ENCODE measurements at regions not wholly inside any gene's neighbourhood (a gene's known extent, or its start where the extent isn't known, plus 50 kb on each side); places are given as distances from the start of the nearest gene placed in this dataset.

DNA sequence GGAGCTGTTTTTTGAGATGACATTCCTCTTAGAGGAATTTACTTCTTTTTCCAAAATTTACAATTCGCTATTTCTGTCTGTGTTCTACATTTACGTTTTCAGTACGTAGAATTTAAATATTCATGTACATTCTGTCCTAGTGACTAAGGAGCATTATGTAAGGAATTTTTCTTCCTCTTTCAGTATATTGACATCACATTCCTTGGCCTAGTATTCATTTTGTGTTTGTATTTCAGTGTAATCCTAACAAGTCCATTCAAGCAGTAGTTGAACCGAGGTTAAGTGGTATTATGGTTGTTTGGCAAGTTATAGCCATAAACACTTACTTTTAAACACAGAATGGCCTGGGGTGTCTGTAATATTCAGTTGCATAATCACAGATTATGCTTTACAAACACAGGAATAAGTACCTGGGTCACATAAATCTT lies 465.2 kb downstream of the PCNX1 start:
- H3K36me3 Mint-ChIP-seq (ENCODE audit: insufficient read depth in 1 of 3, low read depth in 3 of 3), result peaks cover 11 to 24% (median 13%) of the 10 kb centered on the region in 3 experiments
- no peak overlapping the region for H3K18ac ChIP-seq (ENCODE audit: insufficient read length, low read depth, low read length)

More for the DNA sequence above, 465.2 kb downstream of the PCNX1 start:
- no peak overlapping the region for H3K27ac ChIP-seq (ENCODE audit: insufficient read length, low read depth, low read length)
- H3K4me1 ChIP-seq (ENCODE audit: insufficient read depth, low read length), result 0 out of 2 replicates have a peak, but pooled peaks cover 2% of the 10 kb centered on the region
- Mint-ChIP-seq H3K4me1 (peaks cover 6 to 7% of the 10 kb centered on the region in 2 experiments; a peak in 2 of 4 replicates), H3K4me3 (no peak overlapping the region), H3K27ac (peak overlapping the region in 1 of 3 experiments; percentile 21; a peak in 1 of 7 replicates), H3K27me3 (ENCODE audit: low read depth) (no peaks in the 10 kb centered on the region), H3K9me3 (peaks cover 19 to 21% of the 10 kb centered on the region in 2 experiments)
- H2BK120ac ChIP-seq (ENCODE audit: low read depth, low read length, poor library complexity, severe bottlenecking), result no peak overlapping the region
- H4K20me1 ChIP-seq (ENCODE audit: control insufficient read depth, insufficient read depth, insufficient read length), result no peaks in the 10 kb centered on the region
- H2BK5ac ChIP-seq (ENCODE audit: insufficient read length, low read length), result no peak overlapping the region
- H3K27me3 ChIP-seq (ENCODE audit: insufficient read depth, low read length), result no peaks in the 10 kb centered on the region
- H3K23me2 ChIP-seq (ENCODE audit: insufficient read length, low read depth, low read length, poor library complexity, severe bottlenecking), result no peaks in the 10 kb centered on the region
- H2BK20ac ChIP-seq (ENCODE audit: low read depth, low read length, poor library complexity, severe bottlenecking), result no peak overlapping the region
- H4K8ac ChIP-seq (replicated peaks; ENCODE audit: insufficient read length, low read depth, low read length), result no peak overlapping the region
- TF ChIP-seq, protein P1, sequence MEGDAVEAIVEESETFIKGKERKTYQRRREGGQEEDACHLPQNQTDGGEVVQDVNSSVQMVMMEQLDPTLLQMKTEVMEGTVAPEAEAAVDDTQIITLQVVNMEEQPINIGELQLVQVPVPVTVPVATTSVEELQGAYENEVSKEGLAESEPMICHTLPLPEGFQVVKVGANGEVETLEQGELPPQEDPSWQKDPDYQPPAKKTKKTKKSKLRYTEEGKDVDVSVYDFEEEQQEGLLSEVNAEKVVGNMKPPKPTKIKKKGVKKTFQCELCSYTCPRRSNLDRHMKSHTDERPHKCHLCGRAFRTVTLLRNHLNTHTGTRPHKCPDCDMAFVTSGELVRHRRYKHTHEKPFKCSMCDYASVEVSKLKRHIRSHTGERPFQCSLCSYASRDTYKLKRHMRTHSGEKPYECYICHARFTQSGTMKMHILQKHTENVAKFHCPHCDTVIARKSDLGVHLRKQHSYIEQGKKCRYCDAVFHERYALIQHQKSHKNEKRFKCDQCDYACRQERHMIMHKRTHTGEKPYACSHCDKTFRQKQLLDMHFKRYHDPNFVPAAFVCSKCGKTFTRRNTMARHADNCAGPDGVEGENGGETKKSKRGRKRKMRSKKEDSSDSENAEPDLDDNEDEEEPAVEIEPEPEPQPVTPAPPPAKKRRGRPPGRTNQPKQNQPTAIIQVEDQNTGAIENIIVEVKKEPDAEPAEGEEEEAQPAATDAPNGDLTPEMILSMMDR (conservative IDR thresholded peaks at IDR 0.05), result no peak
- H2AK5ac ChIP-seq (ENCODE audit: insufficient read length, low read length), result no peak overlapping the region
- peaks cover 8% of the 10 kb centered on the region; the same call in 1 of the 2 replicates for H3K79me2 ChIP-seq (ENCODE audit: insufficient read depth, low read length)
- no peak overlapping the region for H3K14ac ChIP-seq (ENCODE audit: insufficient read depth, low read length)
- no peak overlapping the region for H3T11ph ChIP-seq (ENCODE audit: low read length)
- no peak overlapping the region for H3K4ac ChIP-seq (ENCODE audit: low read depth, low read length)
- no peak overlapping the region for H3K56ac ChIP-seq (ENCODE audit: insufficient read length, low read depth, low read length)
- H3K4me2 ChIP-seq (ENCODE audit: insufficient read depth, insufficient read length, low read length), result no peak overlapping the region
- no peak for DNase-seq
- H4K91ac ChIP-seq (ENCODE audit: insufficient read length, low read depth, low read length), result no peak overlapping the region
- H3K79me1 ChIP-seq (ENCODE audit: insufficient read depth, low read depth, low read length, poor library complexity, severe bottlenecking), result peaks cover 3% of the 10 kb centered on the region
- H2BK12ac ChIP-seq (ENCODE audit: insufficient read length, low read depth, low read length), result no peak overlapping the region
- WGBS (ENCODE audit: extremely low coverage, insufficient read length, low lambda C conversion rate), result 100% methylated on average over 3 of the region's 4 CpGs
- H3K23ac ChIP-seq (ENCODE audit: insufficient read length, low read depth, low read length), result no peak overlapping the region
- no peak overlapping the region for H4K5ac ChIP-seq (ENCODE audit: insufficient read length, low read depth, low read length)
- H3K9me3 ChIP-seq (ENCODE audit: control insufficient read depth, low read depth, low read length), result no peaks in the 10 kb centered on the region
- no peak overlapping the region for H2AFZ ChIP-seq (ENCODE audit: low read length)
- H2BK15ac ChIP-seq (ENCODE audit: low read depth, low read length), result no peak overlapping the region
- no peak overlapping the region for H3K9ac ChIP-seq (ENCODE audit: extremely low read depth, insufficient read length, low read length)
